Endothelial cell of umbilical vein (primary cell): ENCODE measurements at regions not wholly inside any gene's neighbourhood (a gene's known extent, or its start where the extent isn't known, plus 50 kb on each side); places are given as distances from the start of the nearest gene placed in this dataset.

Experiments used
- EZH2 ChIP-seq: IDR thresholded peaks from 2 replicates; pipeline ENCODE4 v1.6.1; 2012; ENCODE audit warnings: borderline replicate concordance, low read depth, mild to moderate bottlenecking, moderate library complexity, low read length, inconsistent platforms; ENCODE audit not compliant: severe bottlenecking
- FOS ChIP-seq: IDR thresholded peaks from 2 replicates; pipeline ENCODE4 v1.6.1; 2011; ENCODE audit warnings: mild to moderate bottlenecking, low read length, moderate library complexity, borderline replicate concordance; ENCODE audit not compliant: insufficient read depth
- GATA2 ChIP-seq: IDR thresholded peaks from 2 replicates; pipeline ENCODE4 v1.7.0; 2011; ENCODE audit warnings: low read depth, mild to moderate bottlenecking, moderate library complexity, mixed read lengths, low read length; ENCODE audit not compliant: insufficient read length, insufficient read depth
- JUN ChIP-seq: IDR thresholded peaks from 2 replicates; pipeline ENCODE4 v1.6.1; 2011; ENCODE audit warnings: borderline replicate concordance, low read depth; ENCODE audit not compliant: insufficient read length, insufficient read depth
- MYC ChIP-seq: IDR thresholded peaks from one replicate; pipeline ENCODE4 v1.6.1; 2011; ENCODE audit warnings: mild to moderate bottlenecking, low read depth, low read length
- POLR2A ChIP-seq: IDR thresholded peaks from 2 replicates; pipeline ENCODE4 v1.6.1; 2012; ENCODE audit warnings: low read depth, mild to moderate bottlenecking, control low read depth, low read length
- POLR2AphosphoS5 ChIP-seq: IDR thresholded peaks from 2 replicates; pipeline ENCODE4 v1.6.1; 2012; ENCODE audit warnings: low read depth, mild to moderate bottlenecking, control low read depth, low read length, moderate library complexity; ENCODE audit not compliant: insufficient read depth
- TF ChIP-seq, protein P1 (sequence below), 2 donors: IDR thresholded peaks; 1 replicate in 1 of 2; 2 replicates in 1 of 2; pipeline ENCODE4 v1.5.1; 2011; ENCODE audit warnings: low read length in 2 of 2, mild to moderate bottlenecking in 2 of 2, moderate library complexity in 2 of 2, control low read depth in 1 of 2, inconsistent platforms in 1 of 2, low read depth in 1 of 2; ENCODE audit not compliant: insufficient read depth in 1 of 2; ENCODE audit errors: extremely low read depth in 1 of 2
- TF ChIP-seq, protein P2 (sequence below): IDR thresholded peaks from 2 replicates; pipeline ENCODE4 v1.6.1; 2011; ENCODE audit not compliant: insufficient read depth, insufficient read length

DNA sequence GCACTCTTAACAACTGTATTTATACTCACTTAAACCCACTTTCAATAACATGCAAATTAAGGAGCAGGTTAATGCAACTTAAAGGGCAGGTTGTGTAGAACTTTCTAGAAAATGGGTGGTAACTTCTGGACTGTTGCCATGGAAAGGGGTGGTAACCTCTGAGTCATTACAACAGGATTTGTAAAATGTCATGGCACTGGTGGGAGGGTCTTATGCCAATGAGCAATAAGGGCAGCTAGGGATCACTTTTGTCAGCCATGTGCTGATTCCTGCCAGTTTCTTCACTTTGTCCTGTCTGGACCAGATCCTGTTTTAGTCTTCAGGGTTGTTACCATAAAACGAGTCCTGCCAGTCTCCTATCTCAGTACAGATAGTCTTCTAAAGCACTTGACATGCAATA, 560.5 kb upstream of the PTCHD4 start:
- TF ChIP-seq, protein P1, sequence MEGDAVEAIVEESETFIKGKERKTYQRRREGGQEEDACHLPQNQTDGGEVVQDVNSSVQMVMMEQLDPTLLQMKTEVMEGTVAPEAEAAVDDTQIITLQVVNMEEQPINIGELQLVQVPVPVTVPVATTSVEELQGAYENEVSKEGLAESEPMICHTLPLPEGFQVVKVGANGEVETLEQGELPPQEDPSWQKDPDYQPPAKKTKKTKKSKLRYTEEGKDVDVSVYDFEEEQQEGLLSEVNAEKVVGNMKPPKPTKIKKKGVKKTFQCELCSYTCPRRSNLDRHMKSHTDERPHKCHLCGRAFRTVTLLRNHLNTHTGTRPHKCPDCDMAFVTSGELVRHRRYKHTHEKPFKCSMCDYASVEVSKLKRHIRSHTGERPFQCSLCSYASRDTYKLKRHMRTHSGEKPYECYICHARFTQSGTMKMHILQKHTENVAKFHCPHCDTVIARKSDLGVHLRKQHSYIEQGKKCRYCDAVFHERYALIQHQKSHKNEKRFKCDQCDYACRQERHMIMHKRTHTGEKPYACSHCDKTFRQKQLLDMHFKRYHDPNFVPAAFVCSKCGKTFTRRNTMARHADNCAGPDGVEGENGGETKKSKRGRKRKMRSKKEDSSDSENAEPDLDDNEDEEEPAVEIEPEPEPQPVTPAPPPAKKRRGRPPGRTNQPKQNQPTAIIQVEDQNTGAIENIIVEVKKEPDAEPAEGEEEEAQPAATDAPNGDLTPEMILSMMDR (IDR thresholded peaks at IDR 0.05; ENCODE audit: extremely low read depth in 1 of 2, insufficient read depth in 1 of 2, low read depth in 1 of 2, low read length in 2 of 2), result no peak
- TF ChIP-seq POLR2A (no peak), POLR2AphosphoS5 (no peak), EZH2 (no peak), JUN (no peak), GATA2 (no peak), MYC (no peak), FOS (no peak)
- TF ChIP-seq, protein P2, sequence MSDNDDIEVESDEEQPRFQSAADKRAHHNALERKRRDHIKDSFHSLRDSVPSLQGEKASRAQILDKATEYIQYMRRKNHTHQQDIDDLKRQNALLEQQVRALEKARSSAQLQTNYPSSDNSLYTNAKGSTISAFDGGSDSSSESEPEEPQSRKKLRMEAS, result no peak
